ENCODE measurements at regions not wholly inside any gene's neighbourhood (a gene's known extent, or its start where the extent isn't known, plus 50 kb on each side); places are given as distances from the start of the nearest gene placed in this dataset.

DNA sequence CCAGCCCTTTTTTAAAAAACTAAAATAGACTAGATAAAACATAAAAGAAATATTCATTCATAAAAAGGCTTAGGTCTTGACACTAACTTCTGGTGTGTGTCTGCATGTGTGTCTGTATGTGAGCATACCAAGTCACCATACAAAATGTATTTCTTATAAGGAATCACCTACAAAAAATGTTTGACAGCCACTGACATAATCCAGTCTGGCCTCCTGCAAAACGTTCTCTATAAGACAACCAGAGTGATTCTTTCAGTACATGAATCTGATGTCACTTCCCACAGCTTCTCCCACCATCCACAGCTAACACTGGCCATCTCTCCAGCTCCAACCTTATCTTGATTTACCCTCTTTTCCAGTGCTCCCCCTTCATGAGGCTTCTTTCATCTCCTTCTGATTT is 192.3 kb downstream of the TLE1 start:
- TF ChIP-seq POLR2A (IDR thresholded peaks at IDR 0.05) = no peak
- TF ChIP-seq POLR2AphosphoS5 (IDR thresholded peaks at IDR 0.05) = peak; percentile 28 to 82 (median 64)
- Histone ChIP-seq H3K27me3 (no peaks in the 10 kb centered on the region), H3K4me3 (no peak overlapping the region), H3K9me3 (no peaks in the 10 kb centered on the region), H3K27ac (peak overlapping the region in 2 of 4 donors; percentile 5 to 77), H3K4me1 (peaks cover 0 to 34% (median 23%) of the 10 kb centered on the region in 4 donors), H3K36me3 (no peaks in the 10 kb centered on the region)
- WGBS, 2 donors = 54 to 66% methylated on average over 1 of the region's 1 CpG
- no peak for DNase-seq
- intact Hi-C loops (cut with DNase I) = loop anchor here (5.0 to 10.0 kb wide), 3 partner anchors 102 to 892 kb away; no protein-coding TSS in a partner anchor

DNA sequence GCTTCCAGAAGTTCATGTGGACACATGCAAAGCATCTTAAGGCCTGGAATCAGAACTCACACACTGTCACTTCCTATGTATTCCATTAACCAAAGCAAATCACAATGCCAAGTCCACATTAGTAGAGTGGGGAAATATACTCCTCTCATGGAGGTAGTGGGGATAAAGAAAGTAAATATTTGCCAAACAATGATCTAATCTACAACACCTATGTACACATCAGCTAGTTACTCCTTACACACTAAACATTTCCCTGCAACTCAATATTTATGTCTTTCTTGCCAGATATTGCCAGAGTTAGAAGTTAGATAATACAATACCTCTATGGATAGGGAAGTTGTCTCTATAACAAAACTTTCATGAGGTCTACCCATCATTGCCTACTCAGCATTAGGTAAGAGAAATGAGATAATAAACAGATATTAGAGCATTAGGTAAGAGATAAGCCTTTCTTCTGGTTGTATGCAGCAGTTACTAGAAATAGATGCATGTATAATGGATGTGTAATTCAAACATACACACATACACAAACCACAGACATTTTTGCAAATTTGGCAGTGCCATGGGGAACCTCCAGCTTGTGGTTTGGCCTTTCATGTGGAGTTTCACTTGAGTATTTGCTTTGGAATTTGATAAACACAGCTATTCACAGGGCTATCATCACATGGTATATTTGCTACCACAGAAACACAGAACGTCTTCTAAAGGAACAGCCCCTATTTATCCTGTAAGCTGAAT is 196.5 kb downstream of the TLE1 start:
- Histone ChIP-seq H3K27ac (no peak overlapping the region), H3K4me3 (no peak overlapping the region), H3K9me3 (no peaks in the 10 kb centered on the region), H3K36me3 (no peaks in the 10 kb centered on the region), H3K27me3 (no peaks in the 10 kb centered on the region), H3K4me1 (peaks cover 0 to 11% (median 4%) of the 10 kb centered on the region in 4 donors)
- no peak for TF ChIP-seq POLR2AphosphoS5 (IDR thresholded peaks at IDR 0.05)
- TF ChIP-seq, protein P1, sequence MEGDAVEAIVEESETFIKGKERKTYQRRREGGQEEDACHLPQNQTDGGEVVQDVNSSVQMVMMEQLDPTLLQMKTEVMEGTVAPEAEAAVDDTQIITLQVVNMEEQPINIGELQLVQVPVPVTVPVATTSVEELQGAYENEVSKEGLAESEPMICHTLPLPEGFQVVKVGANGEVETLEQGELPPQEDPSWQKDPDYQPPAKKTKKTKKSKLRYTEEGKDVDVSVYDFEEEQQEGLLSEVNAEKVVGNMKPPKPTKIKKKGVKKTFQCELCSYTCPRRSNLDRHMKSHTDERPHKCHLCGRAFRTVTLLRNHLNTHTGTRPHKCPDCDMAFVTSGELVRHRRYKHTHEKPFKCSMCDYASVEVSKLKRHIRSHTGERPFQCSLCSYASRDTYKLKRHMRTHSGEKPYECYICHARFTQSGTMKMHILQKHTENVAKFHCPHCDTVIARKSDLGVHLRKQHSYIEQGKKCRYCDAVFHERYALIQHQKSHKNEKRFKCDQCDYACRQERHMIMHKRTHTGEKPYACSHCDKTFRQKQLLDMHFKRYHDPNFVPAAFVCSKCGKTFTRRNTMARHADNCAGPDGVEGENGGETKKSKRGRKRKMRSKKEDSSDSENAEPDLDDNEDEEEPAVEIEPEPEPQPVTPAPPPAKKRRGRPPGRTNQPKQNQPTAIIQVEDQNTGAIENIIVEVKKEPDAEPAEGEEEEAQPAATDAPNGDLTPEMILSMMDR (IDR thresholded peaks at IDR 0.05) = no peak
- TF ChIP-seq EP300 (IDR thresholded peaks at IDR 0.05) = no peak
- TF ChIP-seq POLR2A (IDR thresholded peaks at IDR 0.05) = no peak
- no peak for DNase-seq
- 5 to 36% methylated on average over 1 of the region's 1 CpG for WGBS, 2 donors
- intact Hi-C loops (cut with DNase I) = loop anchor here (10.0 kb wide), 2 partner anchors 98 to 888 kb away; no protein-coding TSS in a partner anchor

DNA sequence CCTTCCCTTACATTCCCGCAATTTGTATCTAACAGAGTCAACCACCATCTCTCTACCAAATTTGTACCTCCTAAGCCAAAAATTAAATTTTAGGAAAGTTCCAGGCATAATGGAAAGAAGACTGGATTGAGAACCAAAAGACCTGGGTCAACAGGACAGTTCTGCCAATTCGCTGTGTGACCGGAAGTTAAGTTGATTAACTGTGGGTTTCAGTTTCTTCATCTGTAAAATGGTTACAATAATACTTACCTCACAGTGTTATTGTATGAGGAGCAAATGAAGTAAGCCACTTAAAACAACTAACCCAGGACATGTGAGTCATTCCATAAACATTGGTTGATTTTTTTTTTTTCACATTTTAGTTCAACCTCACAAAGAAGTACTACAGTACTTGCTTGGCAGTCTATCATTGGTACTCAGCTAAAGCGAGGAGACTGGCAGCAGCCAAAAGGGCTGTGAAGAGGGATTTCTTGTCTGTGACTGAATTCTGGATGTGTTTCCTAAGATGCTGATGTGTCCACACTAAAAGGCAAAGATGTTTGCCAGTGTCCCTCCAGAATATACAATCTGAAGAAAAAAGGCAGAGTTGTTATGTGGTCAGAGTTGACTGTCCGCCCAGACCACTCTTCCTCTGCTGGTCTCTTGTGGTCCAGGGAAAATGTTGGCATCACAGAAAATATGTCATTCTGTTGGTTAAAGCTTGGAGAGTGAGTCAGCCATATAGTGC is 198.6 kb downstream of the TLE1 start:
- no peaks in the 10 kb centered on the region for H3K4me1 ChIP-seq
- intact Hi-C loops (cut with DNase I) = loop anchor here (10.0 kb wide), 2 partner anchors 96 to 886 kb away; no protein-coding TSS in a partner anchor
- H3K36me3 ChIP-seq = no peaks in the 10 kb centered on the region
- no peaks in the 10 kb centered on the region for H3K27me3 ChIP-seq
- WGBS, 2 donors = 94 to 95% methylated on average over 5 of the region's 5 CpGs
- TF ChIP-seq EP300 (IDR thresholded peaks at IDR 0.05) = no peak
- no peak for TF ChIP-seq POLR2A (IDR thresholded peaks at IDR 0.05)
- TF ChIP-seq POLR2AphosphoS5 (IDR thresholded peaks at IDR 0.05) = no peak
- TF ChIP-seq, protein P1 (IDR thresholded peaks at IDR 0.05) = no peak
- no peak overlapping the region for H3K27ac ChIP-seq
- no peak overlapping the region for H3K4me3 ChIP-seq
- H3K9me3 ChIP-seq = no peaks in the 10 kb centered on the region
- no peak for DNase-seq

DNA sequence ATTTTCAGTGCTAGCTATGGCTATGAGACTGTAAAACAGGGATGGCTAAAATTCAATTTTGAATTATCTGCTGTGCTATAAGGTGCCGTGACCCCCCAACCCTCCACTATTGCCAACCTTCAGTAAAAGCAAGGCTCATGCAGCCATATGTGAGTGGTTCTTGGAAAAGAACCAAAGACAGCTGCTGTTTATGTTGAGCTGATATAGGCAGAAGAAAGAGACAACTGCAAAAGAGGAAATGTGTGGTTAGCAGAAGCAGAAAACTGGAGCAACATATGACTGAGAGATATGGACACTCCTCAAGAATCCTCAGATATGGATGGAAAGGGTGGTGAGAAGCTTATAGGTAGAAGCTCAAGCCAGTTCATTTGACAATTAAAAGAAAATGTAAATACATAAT is 200.3 kb downstream of the TLE1 start:
- WGBS, 2 donors = 67 to 86% methylated on average over 1 of the region's 1 CpG
- no peak for DNase-seq
- H3K9me3 ChIP-seq = no peaks in the 10 kb centered on the region
- no peaks in the 10 kb centered on the region for H3K27me3 ChIP-seq
- TF ChIP-seq, protein P1 (IDR thresholded peaks at IDR 0.05) = no peak
- TF ChIP-seq EP300 (IDR thresholded peaks at IDR 0.05) = no peak
- no peak for TF ChIP-seq POLR2AphosphoS5 (IDR thresholded peaks at IDR 0.05)
- TF ChIP-seq POLR2A (IDR thresholded peaks at IDR 0.05) = no peak
- H3K27ac ChIP-seq = no peak overlapping the region
- no peaks in the 10 kb centered on the region for H3K4me1 ChIP-seq
- intact Hi-C loops (cut with DNase I) = no loop called here
- no peak overlapping the region for H3K4me3 ChIP-seq
- H3K36me3 ChIP-seq = no peaks in the 10 kb centered on the region

Data from sigmoid colon (tissue), 6 donors.